Mononuclear cell (primary cell): ENCODE measurements at regions not wholly inside any gene's neighbourhood (a gene's known extent, or its start where the extent isn't known, plus 50 kb on each side); places are given as distances from the start of the nearest gene placed in this dataset.
"Not testable (repeated sequence)": the region's sequence is repeated elsewhere in the genome, so short reads cannot be mapped to it uniquely, and the experiment has no call there.

Experiments
- H3K27me3 ChIP-seq: 2 replicates; pipeline ENCODE4 v1.6.0; 2011; ENCODE audit warnings: low read length, control low read depth; ENCODE audit not compliant: insufficient read depth
- H3K4me1 ChIP-seq: 2 replicates; pipeline ENCODE4 v1.5.1; 2011; ENCODE audit warnings: mild to moderate bottlenecking, low read length, control low read depth; ENCODE audit not compliant: insufficient read depth
- H3K4me3 ChIP-seq: 2 replicates; pipeline ENCODE4 v1.5.1; 2011; ENCODE audit warnings: mild to moderate bottlenecking, low read length, moderate library complexity
- H3K9me3 ChIP-seq: 2 replicates; pipeline ENCODE4 v1.5.1; 2011; ENCODE audit warnings: low read depth, mild to moderate bottlenecking, control low read depth, low read length

DNA sequence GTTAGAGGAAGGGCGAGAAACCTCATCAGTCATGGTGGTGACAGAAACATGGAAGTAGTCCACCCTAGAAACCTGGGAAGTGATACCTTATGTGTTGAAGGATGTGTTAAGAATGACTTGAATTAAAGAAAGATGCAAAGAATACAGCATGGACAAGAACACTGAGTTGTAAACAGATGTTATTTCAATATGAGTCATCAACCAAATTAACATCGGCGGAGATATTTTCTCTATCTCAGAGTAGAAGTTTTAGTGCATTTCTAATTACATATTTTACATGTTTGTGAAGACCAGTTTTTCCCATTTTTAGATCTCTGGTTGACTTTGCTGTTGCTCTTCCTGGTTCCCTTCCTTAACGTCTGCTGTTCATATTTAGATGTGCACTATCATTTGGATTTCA is 268.8 kb upstream of the TBL1XR1 start:
- Histone ChIP-seq H3K27me3 (no peaks in the 10 kb centered on the region), H3K4me1 (no peaks in the 10 kb centered on the region), H3K9me3 (no peaks in the 10 kb centered on the region), H3K4me3 (no peak overlapping the region)

DNA sequence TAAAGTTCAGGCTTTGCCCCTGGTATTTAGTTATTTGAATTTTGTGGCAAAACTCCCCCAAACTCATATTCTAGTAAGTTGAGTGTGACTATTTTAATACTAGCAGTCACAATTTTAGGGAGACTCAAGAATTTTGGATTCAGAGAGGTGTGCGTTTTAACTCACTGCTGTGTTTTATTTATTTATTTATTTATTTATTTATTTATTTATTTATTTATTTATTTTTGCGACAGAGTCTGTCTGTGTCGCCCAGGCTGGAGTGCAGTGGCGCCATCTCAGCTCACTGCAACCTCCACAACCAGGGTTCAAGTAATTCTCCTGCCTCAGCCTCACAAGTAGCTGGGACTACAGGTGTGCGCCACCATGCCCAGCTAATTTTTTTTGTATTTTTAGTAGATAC is 269.3 kb upstream of the TBL1XR1 start:
- H3K4me1 ChIP-seq, H3K9me3 ChIP-seq, H3K27me3 ChIP-seq, H3K4me3 ChIP-seq: not testable (repeated sequence)

DNA sequence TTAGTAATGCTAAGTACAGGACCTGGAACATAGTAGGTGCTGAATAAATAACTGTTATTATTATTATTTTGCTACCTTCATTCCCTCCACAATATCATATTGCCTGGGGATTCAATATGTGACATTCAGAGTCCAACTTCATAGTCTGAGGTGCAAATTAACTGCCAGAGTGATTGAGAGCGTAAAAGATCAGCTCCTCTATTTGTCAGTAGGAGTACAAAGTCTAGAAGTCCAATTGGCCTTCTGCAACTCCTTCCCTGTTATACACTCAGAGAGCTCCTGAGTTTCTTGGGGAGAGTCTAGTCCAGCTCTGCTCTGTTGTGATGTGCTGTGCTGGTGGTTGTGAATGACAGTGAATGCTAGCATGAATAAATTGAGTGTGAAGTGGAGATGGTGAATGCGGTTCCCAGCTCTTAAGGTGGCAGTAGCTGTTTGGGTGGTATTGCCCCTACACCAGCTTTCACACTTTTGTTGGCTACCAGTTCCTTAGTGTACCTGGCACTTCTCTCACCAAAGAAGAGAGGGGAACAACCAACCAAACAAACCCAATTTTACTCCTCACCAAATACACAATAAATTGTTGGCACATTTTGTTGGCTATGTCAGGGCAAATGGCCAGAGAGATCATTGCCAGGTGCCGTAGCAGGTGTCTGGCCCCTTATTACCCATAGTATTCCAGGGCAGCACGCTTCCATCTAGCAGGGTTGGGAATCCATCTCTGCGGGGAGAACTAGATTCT is 270.1 kb upstream of the TBL1XR1 start:
- Histone ChIP-seq H3K27me3 (no peaks in the 10 kb centered on the region), H3K9me3 (no peaks in the 10 kb centered on the region), H3K4me1 (no peaks in the 10 kb centered on the region), H3K4me3 (no peak overlapping the region)

DNA sequence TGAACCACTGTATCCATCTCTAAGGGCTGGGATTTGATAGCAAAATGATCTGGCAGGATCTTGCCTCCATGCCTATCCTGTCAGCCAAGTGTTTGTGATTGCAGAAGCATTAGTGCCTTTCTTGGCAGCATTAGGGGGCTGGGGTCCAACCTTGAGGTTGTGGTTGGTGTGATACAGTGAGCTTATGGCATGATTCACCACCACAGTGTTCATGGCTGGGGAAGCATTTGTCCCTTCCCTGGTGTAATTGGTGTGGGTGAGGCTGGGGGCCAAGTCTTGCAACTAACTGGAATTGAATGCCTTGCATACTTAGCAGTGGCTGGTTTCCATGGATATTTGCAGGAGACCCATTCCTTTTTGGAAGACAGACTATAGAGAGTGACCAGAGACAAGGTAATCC is 271.0 kb upstream of the TBL1XR1 start:
- H3K9me3 ChIP-seq = no peaks in the 10 kb centered on the region
- no peaks in the 10 kb centered on the region for H3K27me3 ChIP-seq
- no peak overlapping the region for H3K4me3 ChIP-seq
- no peaks in the 10 kb centered on the region for H3K4me1 ChIP-seq

- H3K9me3 ChIP-seq = no peaks in the 10 kb centered on the region
- H3K4me3 ChIP-seq = no peak overlapping the region
- H3K27me3 ChIP-seq = no peaks in the 10 kb centered on the region
- H3K4me1 ChIP-seq = no peaks in the 10 kb centered on the region
Observed at GRCh38 chr3:177468816-177469215, 271.5 kb upstream of the TBL1XR1 start.

GRCh38 chr3:177469216-177469615 is 271.9 kb upstream of the TBL1XR1 start:
- Histone ChIP-seq H3K4me3 (no peak overlapping the region), H3K4me1 (no peaks in the 10 kb centered on the region), H3K27me3 (no peaks in the 10 kb centered on the region), H3K9me3 (no peaks in the 10 kb centered on the region)

DNA sequence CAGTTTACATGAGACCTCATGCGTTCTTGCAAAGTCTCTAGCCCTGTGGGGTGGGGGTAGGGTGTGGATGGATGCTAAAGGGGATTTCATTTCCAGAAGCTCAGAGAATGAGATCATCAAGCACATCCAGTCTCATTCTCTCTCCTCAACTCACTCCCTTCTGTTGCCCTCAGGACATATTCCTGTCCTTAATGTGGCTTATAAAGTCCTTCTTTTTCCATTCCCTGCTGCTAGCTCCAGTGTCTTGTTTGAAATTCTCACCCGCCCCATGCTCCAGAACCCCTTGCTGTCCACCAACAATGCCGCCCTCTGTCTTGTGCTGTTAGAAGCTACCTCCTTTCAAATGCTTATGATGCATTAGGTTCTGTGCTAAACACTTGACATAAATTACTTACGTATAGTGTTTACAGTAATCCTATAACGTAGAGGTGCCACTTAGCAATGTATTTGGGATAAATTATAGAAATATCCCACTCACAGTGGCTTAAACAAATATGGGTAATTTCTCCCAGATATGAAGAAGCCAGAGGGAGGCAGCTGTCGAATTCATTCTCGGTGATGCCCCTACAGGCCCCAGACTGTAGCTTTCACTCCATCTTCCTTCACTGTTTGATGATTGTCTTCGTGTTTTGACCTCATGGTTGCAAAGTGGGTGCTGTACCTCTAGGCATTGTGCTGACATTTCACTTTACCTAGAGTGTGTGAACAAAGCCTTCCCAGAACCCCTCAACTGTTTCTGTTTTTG is 273.1 kb upstream of the TBL1XR1 start:
- Histone ChIP-seq H3K9me3 (no peaks in the 10 kb centered on the region), H3K4me1 (no peaks in the 10 kb centered on the region), H3K4me3 (no peak overlapping the region), H3K27me3 (no peaks in the 10 kb centered on the region)

GRCh38 chr3:177471733-177472480 is 274.6 kb upstream of the TBL1XR1 start:
- H3K4me1 ChIP-seq = no peaks in the 10 kb centered on the region
- H3K27me3 ChIP-seq = no peaks in the 10 kb centered on the region
- no peak overlapping the region for H3K4me3 ChIP-seq
- H3K9me3 ChIP-seq = no peaks in the 10 kb centered on the region

- Histone ChIP-seq H3K4me3 (no peak overlapping the region), H3K9me3 (no peaks in the 10 kb centered on the region), H3K4me1 (no peaks in the 10 kb centered on the region), H3K27me3 (no peaks in the 10 kb centered on the region)
Observed at GRCh38 chr3:177473184-177473583, 275.9 kb upstream of the TBL1XR1 start.

DNA sequence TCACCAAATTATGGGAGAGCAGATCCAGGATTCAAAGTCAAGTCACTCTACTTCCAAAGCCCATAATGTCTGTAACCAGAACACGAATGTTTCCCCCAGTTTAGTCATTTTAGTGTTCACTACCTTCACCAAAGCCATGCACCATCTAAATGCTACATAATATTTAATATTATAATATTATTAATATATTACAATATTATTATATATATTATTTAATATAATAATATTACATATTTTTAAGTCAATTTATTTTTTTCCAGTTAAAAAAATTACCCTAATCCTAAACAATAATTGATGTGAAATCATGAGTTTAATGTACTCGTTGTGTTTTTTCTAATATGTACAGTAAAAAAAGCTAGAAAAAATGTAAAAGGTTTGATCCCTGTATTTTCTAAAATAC is 276.6 kb upstream of the TBL1XR1 start:
- H3K4me3 ChIP-seq = no peak overlapping the region
- no peaks in the 10 kb centered on the region for H3K9me3 ChIP-seq
- no peaks in the 10 kb centered on the region for H3K4me1 ChIP-seq
- no peaks in the 10 kb centered on the region for H3K27me3 ChIP-seq

DNA sequence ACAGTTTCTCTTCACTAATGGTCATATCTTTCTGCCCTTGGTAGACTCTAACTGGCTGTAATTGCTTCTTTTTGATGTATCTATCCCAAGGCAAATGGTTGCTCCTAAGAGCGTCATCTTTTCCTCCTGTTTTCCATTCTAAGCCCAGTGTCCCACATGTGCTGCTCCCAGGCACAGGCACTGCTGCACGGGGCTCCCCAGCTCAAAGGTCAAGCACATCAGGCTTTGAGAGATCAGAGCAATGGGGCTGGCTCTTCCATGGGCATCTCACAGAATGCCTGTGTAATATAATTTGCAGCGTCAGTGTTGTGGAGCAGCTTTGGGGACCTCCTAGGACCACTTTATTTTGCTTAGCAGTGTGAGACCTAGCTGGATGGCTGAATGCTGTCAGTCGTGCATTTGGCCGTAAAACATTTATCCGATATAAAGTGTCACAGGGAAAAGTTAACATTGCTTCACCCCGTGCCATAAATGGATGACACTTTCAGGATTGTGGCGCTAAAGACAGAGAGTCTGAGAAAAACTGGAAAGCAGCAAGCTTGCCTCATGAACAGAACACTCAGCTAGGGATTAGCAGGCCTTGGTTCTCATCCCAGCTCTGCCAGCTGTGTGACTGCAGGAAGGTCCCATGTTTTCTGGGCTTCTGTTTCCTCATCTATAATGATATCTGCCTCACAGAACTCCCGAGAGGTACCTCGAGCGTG is 277.5 kb upstream of the TBL1XR1 start:
- H3K4me3 ChIP-seq = no peak overlapping the region
- no peaks in the 10 kb centered on the region for H3K27me3 ChIP-seq
- H3K4me1 ChIP-seq = no peaks in the 10 kb centered on the region
- H3K9me3 ChIP-seq = no peaks in the 10 kb centered on the region

DNA sequence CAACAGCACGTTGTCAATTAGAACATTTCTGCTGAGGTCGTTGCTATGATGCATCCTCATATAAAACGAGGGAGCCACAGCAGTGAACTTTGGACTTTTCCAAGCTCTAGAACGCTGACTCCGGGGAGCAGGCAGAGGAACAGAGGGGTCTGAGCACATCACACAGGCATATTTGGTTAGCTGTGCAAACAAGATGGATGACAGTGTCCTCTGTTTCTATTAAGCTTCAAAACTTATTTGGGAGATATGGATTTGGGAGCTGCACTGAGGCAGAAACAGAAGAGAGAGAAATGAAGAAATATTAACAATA is 278.0 kb upstream of the TBL1XR1 start:
- Histone ChIP-seq H3K9me3 (no peaks in the 10 kb centered on the region), H3K4me1 (no peaks in the 10 kb centered on the region), H3K4me3 (no peak overlapping the region), H3K27me3 (no peaks in the 10 kb centered on the region)

DNA sequence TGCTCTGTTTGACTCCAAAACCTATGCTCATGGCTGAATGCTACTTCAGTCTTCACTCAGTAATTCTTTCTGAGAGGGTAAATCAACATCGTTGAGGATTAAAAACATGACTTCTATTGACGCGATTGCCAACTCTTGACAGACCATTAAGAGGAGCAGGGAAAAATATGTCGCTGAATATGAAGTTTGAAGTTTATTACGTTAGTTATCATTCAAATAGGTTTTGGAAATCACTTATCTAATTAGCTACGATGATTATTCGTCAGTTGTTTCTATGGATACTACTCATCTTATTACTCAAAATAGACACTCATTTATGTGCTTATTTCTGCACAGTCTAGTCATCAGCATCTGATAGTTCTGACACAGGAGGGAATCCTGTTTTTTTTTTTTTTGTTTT is 279.2 kb upstream of the TBL1XR1 start:
- Histone ChIP-seq H3K27me3 (no peaks in the 10 kb centered on the region), H3K4me3 (no peak overlapping the region), H3K9me3 (no peaks in the 10 kb centered on the region), H3K4me1 (no peaks in the 10 kb centered on the region)

DNA sequence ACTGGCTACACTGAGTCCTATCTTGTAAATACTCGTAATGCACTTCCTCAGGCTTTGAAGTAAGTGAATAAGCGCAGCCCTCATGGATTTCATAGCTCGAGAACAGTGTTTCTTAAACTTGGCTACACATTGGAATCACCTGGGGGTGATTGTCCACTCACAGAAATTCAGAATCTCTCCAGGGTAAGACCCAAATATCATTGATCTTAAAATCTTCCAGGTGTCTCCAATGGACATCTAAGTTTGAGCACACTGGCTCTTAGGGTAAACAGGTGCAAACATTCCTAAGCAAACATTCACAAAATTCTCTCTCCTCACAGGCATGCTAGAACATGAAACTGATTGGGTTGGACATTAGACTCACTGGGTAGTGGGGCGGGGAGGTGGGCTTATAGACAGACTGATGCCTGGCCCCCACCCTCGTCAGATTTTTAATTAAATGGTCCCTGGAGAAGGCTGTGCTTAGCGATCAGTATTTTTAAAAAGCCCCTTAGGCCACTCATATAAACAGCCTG is 279.7 kb upstream of the TBL1XR1 start:
- no peaks in the 10 kb centered on the region for H3K27me3 ChIP-seq
- H3K4me1 ChIP-seq = no peaks in the 10 kb centered on the region
- H3K9me3 ChIP-seq = no peaks in the 10 kb centered on the region
- H3K4me3 ChIP-seq = no peak overlapping the region
